T47D (cell line): ENCODE measurements at regions not wholly inside any gene's neighbourhood (a gene's known extent, or its start where the extent isn't known, plus 50 kb on each side); places are given as distances from the start of the nearest gene placed in this dataset.

ENCODE experiments used
- DNase-seq, 2 experiments: peaks; one replicate each; pipeline versions ENCODE4 v3.0.0 to v3.0.0-alpha.2; 2011 to 2012; ENCODE audit warnings: low read depth in 1 of 2, low spot score in 1 of 2
- JUND ChIP-seq: IDR thresholded peaks from 2 replicates; pipeline ENCODE4 v1.6.1; 2012; ENCODE audit warnings: low read depth
- in situ Hi-C: cut with HindIII; loops from 2 replicates; pipeline ENCODE4 v1.10.0; 2016; ENCODE audit warnings: low sequenced_read_pairs, low pct_unique_long_range_greater_than_20kb

- no peak for DNase-seq
- in situ Hi-C loops = no loop called here
Observed at GRCh38 chr12:114302606-114303315, 103.2 kb downstream of the TBX5 start.

DNA sequence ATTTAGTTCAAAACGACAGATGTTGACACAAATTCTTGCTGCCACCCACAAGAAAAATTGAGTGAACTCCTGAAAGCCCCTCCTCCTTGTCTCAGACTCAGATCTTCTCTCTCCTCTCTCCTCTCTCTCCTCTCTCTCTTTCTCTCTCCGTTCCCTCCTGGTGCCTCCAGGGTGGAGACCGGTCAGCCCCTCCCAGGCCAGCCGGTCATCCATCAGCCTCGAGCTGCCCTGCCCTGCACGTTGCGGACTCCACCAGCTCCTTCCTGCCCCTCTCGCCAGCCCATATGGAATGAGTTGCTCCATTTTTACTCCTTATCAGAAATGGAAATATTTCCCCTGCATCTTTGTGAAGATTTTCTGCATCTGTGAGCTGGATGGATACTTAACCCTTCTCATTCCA lies 103.8 kb downstream of the TBX5 start:
- TF ChIP-seq JUND = no peak
- DNase-seq = no peak
- in situ Hi-C loops = no loop called here

More at GRCh38 chr12:114302606-114303315, 103.2 kb downstream of the TBX5 start:
- TF ChIP-seq JUND = no peak

- TF ChIP-seq JUND = no peak
- DNase-seq = no peak
Observed at GRCh38 chr12:114294303-114294685, 111.7 kb downstream of the TBX5 start.

DNA sequence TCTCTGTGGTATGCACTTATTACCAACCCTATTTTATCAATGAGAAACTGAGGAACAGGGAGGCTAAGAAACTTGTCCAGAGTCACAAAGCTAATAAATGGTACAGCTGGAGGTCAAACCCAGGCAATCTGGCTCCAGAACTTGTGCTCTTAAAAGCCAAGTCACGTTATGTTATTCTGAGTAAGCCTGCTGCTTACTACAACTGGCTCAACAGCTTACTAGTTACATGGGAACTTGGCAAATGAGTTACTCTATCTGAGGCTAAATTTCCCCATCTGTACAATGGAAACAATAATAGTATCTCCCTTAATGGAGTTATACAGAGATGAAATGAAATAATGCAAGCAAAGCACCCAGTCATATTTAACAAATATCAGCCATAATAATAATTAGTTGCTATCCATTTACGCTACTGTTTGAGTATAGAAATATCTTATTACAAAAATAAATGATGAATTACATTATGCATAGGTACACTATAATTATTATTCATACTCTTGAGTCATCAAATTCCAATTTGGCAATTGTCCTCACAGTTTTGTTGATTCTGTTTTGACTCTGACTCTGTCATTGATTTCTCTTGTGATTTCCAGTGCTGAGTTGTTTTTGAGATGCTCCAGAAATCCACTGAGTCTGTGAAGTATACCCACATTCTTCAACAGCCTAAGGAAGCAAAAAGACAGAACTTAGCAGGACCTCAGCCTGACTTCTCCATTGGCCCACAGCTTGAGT lies 112.2 kb downstream of the TBX5 start:
- TF ChIP-seq JUND = no peak
- DNase-seq = no peak
- in situ Hi-C loops = no loop called here

More at GRCh38 chr12:114294303-114294685, 111.7 kb downstream of the TBX5 start:
- in situ Hi-C loops = no loop called here

- no peak for TF ChIP-seq JUND
- no peak for DNase-seq
- in situ Hi-C loops = no loop called here
Observed at GRCh38 chr12:114293073-114293472, 112.9 kb downstream of the TBX5 start.

DNA sequence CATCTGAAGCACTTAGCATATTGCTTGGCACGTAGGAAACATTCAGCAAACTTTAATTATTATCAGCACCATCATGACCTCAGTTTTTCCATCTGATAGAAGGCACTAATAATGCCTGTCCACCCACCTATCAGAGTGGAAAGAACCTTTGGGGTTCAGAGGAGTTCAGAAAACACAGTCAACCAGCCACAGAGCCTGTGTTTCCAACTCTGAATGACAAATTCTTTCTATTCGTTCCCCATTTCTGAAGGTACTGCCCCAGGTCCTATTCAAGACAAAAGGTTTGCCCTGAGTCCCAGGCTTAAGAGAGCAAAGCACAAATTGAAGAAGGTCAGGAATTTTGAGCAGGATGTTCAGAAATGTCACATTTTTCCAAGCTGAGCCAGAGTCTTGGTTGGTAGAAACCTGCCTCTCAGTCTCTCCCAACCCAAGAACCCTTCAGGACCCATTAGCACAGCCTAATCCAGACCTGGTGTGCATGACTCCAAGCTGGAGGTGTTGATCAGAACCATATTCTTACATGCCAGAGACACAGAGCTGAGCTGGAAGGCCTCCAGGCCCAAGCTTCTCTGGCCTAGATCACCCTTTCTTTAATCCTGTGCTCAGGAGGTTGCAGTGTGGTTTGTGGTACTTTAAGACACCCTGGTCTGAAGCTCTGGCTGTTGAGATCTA lies 114.4 kb downstream of the TBX5 start:
- no peak for TF ChIP-seq JUND
- in situ Hi-C loops = no loop called here
- no peak for DNase-seq

DNA sequence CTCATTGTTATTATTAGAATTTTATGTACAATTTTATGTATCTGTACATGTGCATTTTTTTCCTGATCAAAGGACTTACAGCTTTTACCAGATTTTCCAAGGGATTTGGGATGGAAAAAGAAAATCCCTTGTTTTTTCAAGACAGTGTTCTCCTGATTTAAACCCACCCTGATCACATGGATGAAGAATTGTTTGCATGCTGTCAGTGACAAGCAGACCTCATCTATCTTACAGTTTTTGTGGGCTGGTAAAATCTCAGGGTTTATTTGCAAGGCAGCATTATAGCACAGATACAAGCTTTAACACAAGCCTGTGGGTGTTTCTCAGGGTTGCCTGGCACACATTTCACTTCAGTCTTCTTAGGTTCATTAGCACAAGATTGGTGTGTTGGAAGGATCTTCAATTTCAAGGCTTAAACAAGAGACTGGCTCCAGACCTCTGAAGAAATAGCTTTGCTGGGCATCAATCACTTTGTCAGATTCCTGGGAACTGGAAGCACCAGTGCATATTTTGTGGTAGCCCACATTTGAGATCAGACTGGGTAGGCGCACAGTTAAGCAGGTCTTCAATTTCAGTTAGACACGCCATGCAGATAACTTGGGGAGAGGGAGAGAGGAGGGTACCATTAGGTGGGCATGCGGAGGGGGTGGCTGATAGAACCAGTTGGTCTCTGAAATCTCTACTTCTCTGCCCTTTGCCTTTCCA lies 118.0 kb downstream of the TBX5 start:
- in situ Hi-C loops = no loop called here
- no peak for TF ChIP-seq JUND
- DNase-seq = no peak

DNA sequence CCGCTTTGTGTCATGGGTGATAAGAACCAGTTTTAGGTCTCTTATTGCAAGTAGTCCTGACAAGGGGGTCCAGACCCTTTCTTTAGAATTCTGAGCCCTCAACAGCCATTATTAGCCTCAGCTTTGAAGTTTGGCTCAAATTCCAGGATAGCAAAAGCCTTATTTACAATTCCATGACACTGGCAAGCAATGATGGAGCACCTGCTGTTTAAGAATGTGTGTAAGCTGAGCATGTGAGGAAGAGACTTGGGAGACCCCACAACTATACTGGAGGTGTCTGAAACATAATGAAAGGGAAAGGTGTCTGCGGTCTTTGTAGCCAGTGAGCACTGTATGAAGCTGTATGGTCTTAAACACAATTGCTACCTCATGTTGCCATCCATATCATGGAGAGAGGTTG lies 119.8 kb downstream of the TBX5 start:
- no peak for TF ChIP-seq JUND

DNA sequence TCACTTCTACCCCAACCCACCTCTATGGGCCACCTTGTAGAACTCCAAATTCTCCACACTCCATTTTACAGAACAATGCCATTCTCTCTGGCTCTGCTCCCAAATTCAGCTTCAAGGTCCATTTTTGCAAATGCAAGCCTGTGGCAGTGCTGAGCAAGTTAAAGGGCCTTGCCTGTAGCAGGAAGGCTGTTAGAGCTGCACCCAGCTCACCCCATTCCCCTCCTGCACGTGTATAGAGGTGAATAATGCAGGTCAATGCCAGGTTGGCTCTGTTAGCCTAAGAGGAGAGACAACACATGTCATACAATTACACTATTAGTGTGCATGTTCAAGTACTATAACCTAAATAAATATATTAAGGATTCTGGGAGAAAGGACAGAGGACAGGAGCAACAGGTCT lies 120.4 kb downstream of the TBX5 start:
- no peak for TF ChIP-seq JUND
- DNase-seq = no peak
- in situ Hi-C loops = no loop called here

More for the DNA sequence above, 119.8 kb downstream of the TBX5 start:
- in situ Hi-C loops = no loop called here
- DNase-seq = no peak

DNA sequence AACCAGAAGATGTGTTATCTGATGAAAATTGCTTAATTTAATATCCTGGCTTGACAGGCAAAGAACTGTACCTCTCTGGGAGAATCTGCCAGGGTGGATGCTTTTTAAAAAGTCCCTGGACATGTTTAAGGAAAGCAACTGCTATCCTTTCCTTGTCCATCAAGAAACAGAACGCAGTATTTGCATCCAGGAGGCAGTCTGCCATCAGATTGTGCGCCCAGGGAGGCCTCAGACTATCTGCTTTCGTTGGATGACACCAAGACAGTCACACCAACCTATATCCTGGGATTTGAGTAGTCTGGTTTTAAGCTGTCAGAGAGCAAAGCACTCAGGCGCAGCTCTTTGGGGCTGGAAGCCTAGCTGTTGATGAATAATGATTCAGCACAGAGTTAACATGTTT lies 121.9 kb downstream of the TBX5 start:
- no peak for DNase-seq
- in situ Hi-C loops = no loop called here

GRCh38 chr12:114275932-114276785 lies 129.8 kb downstream of the TBX5 start:
- TF ChIP-seq JUND = no peak
- in situ Hi-C loops = no loop called here
- no peak for DNase-seq

More for the DNA sequence above, 121.9 kb downstream of the TBX5 start:
- TF ChIP-seq JUND = no peak

- in situ Hi-C loops = no loop called here
- no peak for DNase-seq
Observed at GRCh38 chr12:114275086-114275485, 130.9 kb downstream of the TBX5 start.

More at GRCh38 chr12:114275086-114275485, 130.9 kb downstream of the TBX5 start:
- no peak for TF ChIP-seq JUND
